BE2C (cell line): ENCODE measurements at regions not wholly inside any gene's neighbourhood (a gene's known extent, or its start where the extent isn't known, plus 50 kb on each side); places are given as distances from the start of the nearest gene placed in this dataset.

ENCODE experiments used
- DNase-seq: peaks from one replicate; pipeline ENCODE4 v3.0.0-alpha.2; 2020
- H3K27me3 ChIP-seq: fragments of 250-450 bp; sonication (Bioruptor Pico); 2 replicates; pipeline ENCODE4 v1.5.1; 2020; ENCODE audit warnings: mild to moderate bottlenecking
- H3K36me3 ChIP-seq: fragments of 250-450 bp; sonication (Bioruptor Pico); 2 replicates; pipeline ENCODE4 v1.5.1; 2020; ENCODE audit warnings: mild to moderate bottlenecking
- H3K4me1 ChIP-seq: fragments of 250-450 bp; sonication (Bioruptor Pico); 2 replicates; pipeline ENCODE4 v1.5.1; 2020
- H3K4me3 ChIP-seq: 2 replicates; pipeline ENCODE4 v1.5.1; 2011; ENCODE audit warnings: low read depth, low read length
- H3K9me3 ChIP-seq: fragments of 250-450 bp; sonication (Bioruptor Pico); 2 replicates; pipeline ENCODE4 v1.5.1; 2020
- CTCF ChIP-seq: IDR thresholded peaks from 2 replicates; pipeline ENCODE4 v1.5.1; 2012; ENCODE audit warnings: mild to moderate bottlenecking, low read depth, low read length

- Histone ChIP-seq H3K4me1 (no peaks in the 10 kb centered on the region), H3K27me3 (no peaks in the 10 kb centered on the region), H3K9me3 (no peaks in the 10 kb centered on the region), H3K4me3 (no peak overlapping the region), H3K36me3 (no peaks in the 10 kb centered on the region)
- TF ChIP-seq CTCF: no peak
- DNase-seq: no peak
These were observed 899.7 kb upstream of the VRK2 start for GRCh38 chr2:57146951-57147350.

GRCh38 chr2:57156231-57156924 is 890.2 kb upstream of the VRK2 start:
- Histone ChIP-seq H3K4me1 (no peaks in the 10 kb centered on the region), H3K9me3 (no peaks in the 10 kb centered on the region), H3K27me3 (no peaks in the 10 kb centered on the region), H3K36me3 (no peaks in the 10 kb centered on the region), H3K4me3 (no peak overlapping the region)
- DNase-seq: no peak
- TF ChIP-seq CTCF: no peak

- Histone ChIP-seq H3K36me3 (no peaks in the 10 kb centered on the region), H3K4me1 (no peaks in the 10 kb centered on the region), H3K27me3 (no peaks in the 10 kb centered on the region), H3K4me3 (no peak overlapping the region), H3K9me3 (no peaks in the 10 kb centered on the region)
- TF ChIP-seq CTCF: no peak
- DNase-seq: no peak
These were observed 885.6 kb upstream of the VRK2 start for GRCh38 chr2:57160976-57161375.

GRCh38 chr2:57177176-57177575 is 869.4 kb upstream of the VRK2 start:
- no peaks in the 10 kb centered on the region for H3K9me3 ChIP-seq
- no peaks in the 10 kb centered on the region for H3K36me3 ChIP-seq
- DNase-seq: no peak
- H3K27me3 ChIP-seq: no peaks in the 10 kb centered on the region
- no peak for TF ChIP-seq CTCF
- H3K4me1 ChIP-seq: no peaks in the 10 kb centered on the region
- H3K4me3 ChIP-seq: no peak overlapping the region

- Histone ChIP-seq H3K4me1 (no peaks in the 10 kb centered on the region), H3K36me3 (no peaks in the 10 kb centered on the region), H3K9me3 (no peaks in the 10 kb centered on the region), H3K4me3 (no peak overlapping the region), H3K27me3 (no peaks in the 10 kb centered on the region)
- no peak for DNase-seq
- TF ChIP-seq CTCF: no peak
These were observed 866.5 kb upstream of the VRK2 start for GRCh38 chr2:57180042-57180567.

GRCh38 chr2:57180678-57181077 is 865.9 kb upstream of the VRK2 start:
- no peak for DNase-seq
- no peaks in the 10 kb centered on the region for H3K4me1 ChIP-seq
- no peak for TF ChIP-seq CTCF
- no peaks in the 10 kb centered on the region for H3K9me3 ChIP-seq
- no peaks in the 10 kb centered on the region for H3K36me3 ChIP-seq
- H3K27me3 ChIP-seq: no peaks in the 10 kb centered on the region
- H3K4me3 ChIP-seq: no peak overlapping the region
